GM12873 (cell line): ENCODE measurements at regions not wholly inside any gene's neighbourhood (a gene's known extent, or its start where the extent isn't known, plus 50 kb on each side); places are given as distances from the start of the nearest gene placed in this dataset.

Source experiments
- TF ChIP-seq, protein P1 (sequence below): IDR thresholded peaks from 2 replicates; pipeline ENCODE4 v1.5.1; 2012; ENCODE audit warnings: low read depth, mild to moderate bottlenecking, moderate library complexity, low read length, control low read depth; ENCODE audit not compliant: insufficient read depth; ENCODE audit errors: missing control alignments

DNA sequence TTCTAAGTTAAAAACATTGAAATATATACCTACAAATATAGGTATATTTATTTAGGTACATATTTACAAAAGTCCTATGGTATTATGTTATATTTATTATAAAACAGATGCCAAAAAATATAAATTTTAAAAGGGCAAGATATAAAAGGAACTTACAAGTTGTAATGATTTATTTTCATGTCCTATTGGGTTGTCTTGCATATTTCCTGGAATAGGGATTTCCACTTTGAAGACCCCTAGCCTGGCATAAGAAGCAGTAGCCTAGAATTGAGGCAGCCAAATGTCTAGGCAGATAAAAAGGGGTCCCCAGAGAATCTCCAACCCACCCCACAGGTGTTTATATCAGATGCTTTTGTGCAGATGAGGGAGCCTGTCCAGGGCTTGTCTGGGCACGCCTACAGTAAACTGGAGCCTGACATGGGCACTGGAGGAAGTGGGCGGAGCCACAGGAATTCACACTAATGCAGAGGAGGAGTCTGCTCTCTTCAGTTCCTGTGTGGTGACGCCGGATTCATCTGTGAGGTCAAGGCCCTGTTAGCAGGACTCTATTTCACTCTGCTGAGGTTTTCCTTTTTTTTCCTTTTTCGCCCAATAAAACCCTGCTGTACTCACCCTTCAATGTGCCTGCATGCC, 1088.9 kb upstream of the PIK3C3 start:
- TF ChIP-seq, protein P1, sequence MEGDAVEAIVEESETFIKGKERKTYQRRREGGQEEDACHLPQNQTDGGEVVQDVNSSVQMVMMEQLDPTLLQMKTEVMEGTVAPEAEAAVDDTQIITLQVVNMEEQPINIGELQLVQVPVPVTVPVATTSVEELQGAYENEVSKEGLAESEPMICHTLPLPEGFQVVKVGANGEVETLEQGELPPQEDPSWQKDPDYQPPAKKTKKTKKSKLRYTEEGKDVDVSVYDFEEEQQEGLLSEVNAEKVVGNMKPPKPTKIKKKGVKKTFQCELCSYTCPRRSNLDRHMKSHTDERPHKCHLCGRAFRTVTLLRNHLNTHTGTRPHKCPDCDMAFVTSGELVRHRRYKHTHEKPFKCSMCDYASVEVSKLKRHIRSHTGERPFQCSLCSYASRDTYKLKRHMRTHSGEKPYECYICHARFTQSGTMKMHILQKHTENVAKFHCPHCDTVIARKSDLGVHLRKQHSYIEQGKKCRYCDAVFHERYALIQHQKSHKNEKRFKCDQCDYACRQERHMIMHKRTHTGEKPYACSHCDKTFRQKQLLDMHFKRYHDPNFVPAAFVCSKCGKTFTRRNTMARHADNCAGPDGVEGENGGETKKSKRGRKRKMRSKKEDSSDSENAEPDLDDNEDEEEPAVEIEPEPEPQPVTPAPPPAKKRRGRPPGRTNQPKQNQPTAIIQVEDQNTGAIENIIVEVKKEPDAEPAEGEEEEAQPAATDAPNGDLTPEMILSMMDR: no peak

DNA sequence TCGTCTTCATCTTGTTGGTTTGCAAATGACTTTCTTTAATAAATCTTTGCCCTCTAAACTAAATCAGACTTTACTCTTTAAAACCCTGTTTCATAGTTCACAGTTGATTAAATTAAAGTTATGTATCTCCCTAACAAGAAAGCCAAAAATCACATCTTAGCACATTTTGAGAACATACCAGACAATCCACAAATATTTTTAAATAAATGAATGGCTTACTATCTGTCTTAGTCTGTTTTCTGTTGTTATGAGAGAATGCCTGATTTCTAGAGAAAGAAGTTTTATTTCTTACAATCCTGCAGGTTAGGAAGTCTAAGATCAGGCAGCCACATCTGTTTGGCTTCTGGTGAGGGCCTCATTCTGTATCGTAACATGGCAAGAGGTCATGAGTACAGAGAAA, 1090.2 kb upstream of the PIK3C3 start:
- TF ChIP-seq, protein P1: no peak

DNA sequence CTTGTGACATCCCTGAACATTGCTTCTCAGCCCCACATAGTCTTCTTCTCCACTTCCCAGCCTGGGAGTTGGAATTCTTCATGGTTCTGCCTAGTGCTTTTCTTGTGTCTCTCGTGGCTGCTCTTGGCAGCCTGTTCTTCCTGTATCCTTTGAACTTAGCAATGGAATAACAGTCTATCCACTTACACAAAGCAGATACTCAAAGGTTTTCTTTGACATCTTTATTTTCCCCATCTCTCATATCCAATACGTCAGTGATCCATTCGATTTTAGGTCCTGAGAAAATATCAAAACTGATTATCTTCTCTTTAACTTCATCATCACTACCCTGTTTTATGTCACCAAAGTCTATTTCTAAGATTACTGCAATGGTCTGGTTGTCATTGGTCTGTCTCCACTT, 1091.2 kb upstream of the PIK3C3 start:
- TF ChIP-seq, protein P1: no peak

DNA sequence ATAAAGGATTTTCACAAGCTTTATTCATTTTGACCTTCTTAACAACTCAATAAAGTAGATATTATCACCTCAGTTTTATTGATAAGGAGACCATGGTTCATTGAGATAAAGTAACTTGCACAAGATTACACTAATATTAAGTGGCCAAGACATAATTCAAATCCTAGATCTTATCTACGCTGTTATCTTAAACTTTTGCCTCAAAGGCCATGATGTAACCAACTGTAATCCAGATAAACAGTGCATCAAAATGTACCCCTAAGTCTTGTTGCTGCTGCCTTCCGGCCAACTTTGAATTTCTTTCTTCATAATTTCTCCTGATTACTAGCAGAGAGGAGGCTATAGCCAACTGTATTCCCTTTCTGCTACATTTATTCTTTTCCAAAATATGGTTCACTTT, 1094.8 kb upstream of the PIK3C3 start:
- TF ChIP-seq, protein P1: no peak

DNA sequence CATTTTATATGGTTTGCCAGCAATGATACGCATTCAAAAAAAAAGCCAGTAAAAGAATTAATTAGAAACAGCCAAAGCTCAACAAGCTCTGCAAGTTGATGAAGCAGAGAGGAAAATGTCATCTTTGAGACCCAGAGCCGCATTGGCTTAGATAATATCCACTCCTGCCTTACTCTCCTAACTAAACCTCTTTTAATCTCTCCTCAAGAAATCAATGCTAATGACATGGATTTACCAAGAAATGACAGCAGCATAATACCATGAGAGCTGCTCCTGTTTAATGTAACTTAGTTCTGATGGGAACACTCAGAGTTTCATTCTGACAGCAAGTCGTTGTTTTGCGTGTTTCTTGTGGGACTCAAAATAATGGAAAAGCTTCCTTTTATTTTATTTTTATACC, 1099.4 kb upstream of the PIK3C3 start:
- TF ChIP-seq, protein P1: no peak

DNA sequence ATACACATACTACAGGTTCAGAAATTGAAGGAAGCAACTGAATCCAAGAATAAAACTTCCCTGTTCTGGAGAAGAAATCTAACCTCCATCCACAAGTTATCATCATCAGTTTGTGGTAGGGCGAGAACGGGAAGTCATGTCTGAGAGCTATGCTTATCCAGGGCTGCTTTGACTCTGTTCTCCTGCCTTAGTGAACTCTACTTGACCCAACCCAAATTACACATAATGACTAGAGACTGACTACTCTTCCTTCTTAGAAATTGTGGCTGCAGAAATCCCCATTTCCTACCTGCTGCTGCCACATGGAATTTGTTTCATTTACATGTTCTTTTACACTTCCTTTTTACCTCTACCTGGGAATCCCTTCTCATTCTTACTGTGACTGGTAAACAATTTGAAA, 1102.6 kb upstream of the PIK3C3 start:
- TF ChIP-seq, protein P1: no peak

DNA sequence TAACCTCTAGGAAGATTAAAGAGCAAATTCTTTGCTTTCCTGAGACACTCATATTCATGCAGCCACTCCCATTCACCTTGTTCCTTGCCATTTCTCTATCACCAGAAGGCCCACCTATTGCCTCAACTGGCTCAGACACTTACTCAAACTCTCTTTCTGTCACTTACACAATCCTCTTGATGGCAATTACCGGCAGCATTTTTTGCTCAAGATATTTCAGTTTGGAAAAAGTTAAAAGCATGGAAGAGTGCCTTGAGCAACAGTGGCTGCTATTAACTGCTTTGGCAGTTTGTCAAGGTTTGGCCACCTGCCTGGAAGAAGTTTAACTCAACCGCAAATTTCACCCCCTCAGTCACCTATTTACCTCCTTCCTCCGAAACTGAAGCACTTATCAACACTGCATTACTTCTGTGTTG, 1104.0 kb upstream of the PIK3C3 start:
- TF ChIP-seq, protein P1: no peak
